ENCODE measurements at regions not wholly inside any gene's neighbourhood (a gene's known extent, or its start where the extent isn't known, plus 50 kb on each side); places are given as distances from the start of the nearest gene placed in this dataset.

DNA sequence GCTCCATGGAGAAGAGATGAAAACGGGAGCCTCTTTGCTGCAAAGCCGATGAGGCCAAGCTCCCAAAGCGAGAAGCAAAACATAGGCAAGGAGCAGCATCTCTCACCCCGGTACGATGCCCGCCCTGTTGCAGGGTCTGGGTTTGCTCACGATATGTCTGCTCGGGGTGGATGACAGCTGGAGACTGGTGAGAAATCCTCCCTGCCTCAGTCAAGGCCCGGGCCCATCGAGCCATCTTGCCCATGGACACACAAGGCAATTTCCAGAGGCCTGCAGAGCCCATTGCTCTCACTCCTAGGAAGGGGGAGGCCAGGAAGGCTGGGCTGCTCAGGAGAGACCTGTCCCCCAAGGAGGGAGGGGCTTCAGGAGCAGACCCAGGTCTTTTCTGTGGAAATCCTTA, 391.7 kb upstream of the SHH start:
- TF ChIP-seq, protein P1, sequence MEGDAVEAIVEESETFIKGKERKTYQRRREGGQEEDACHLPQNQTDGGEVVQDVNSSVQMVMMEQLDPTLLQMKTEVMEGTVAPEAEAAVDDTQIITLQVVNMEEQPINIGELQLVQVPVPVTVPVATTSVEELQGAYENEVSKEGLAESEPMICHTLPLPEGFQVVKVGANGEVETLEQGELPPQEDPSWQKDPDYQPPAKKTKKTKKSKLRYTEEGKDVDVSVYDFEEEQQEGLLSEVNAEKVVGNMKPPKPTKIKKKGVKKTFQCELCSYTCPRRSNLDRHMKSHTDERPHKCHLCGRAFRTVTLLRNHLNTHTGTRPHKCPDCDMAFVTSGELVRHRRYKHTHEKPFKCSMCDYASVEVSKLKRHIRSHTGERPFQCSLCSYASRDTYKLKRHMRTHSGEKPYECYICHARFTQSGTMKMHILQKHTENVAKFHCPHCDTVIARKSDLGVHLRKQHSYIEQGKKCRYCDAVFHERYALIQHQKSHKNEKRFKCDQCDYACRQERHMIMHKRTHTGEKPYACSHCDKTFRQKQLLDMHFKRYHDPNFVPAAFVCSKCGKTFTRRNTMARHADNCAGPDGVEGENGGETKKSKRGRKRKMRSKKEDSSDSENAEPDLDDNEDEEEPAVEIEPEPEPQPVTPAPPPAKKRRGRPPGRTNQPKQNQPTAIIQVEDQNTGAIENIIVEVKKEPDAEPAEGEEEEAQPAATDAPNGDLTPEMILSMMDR (IDR thresholded peaks at IDR 0.05; ENCODE audit: poor library complexity): no peak
- TF ChIP-seq EZH2 (IDR thresholded peaks at IDR 0.05; ENCODE audit: borderline replicate concordance): no peak

Measured in hepatocyte (in vitro differentiated cells).